ENCODE measurements at regions not wholly inside any gene's neighbourhood (a gene's known extent, or its start where the extent isn't known, plus 50 kb on each side); places are given as distances from the start of the nearest gene placed in this dataset.

GRCh38 chr1:243924588-243925349 is 74.7 kb upstream of the AKT3 start:
- TF ChIP-seq CTCF (conservative IDR thresholded peaks at IDR 0.05; ENCODE audit: low read depth, low read length) = no peak
- TF ChIP-seq POLR2A (IDR thresholded peaks at IDR 0.05; ENCODE audit: low read depth, low read length) = no peak
- peak; percentile 79 for TF ChIP-seq CEBPB (IDR thresholded peaks at IDR 0.05; ENCODE audit: low read depth, low read length)
- no peak for TF ChIP-seq RFX5 (IDR thresholded peaks at IDR 0.05; ENCODE audit: low read depth, low read length)
- TF ChIP-seq MAFK (IDR thresholded peaks at IDR 0.05; ENCODE audit: low read depth, low read length) = no peak
